Liver (tissue), 8 donors: ENCODE measurements at regions not wholly inside any gene's neighbourhood (a gene's known extent, or its start where the extent isn't known, plus 50 kb on each side); places are given as distances from the start of the nearest gene placed in this dataset.
"Not testable (repeated sequence)": the region's sequence is repeated elsewhere in the genome, so short reads cannot be mapped to it uniquely, and the experiment has no call there.

Experiments
- DNase-seq: peaks from one replicate; pipeline ENCODE4 v3.0.0-alpha.2; 2017; ENCODE audit warnings: low spot score
- H3K27ac ChIP-seq, 2 donors: one replicate each; pipeline ENCODE4 v1.7.0; 2013; ENCODE audit warnings: inconsistent platforms in 2 of 2, low read length in 2 of 2, control low read depth in 1 of 2, low read depth in 1 of 2, mild to moderate bottlenecking in 1 of 2
- H3K27me3 ChIP-seq, 4 donors: one replicate each; pipeline versions ENCODE4 v1.6.1 to v1.7.0; 2013; ENCODE audit warnings: low read length in 3 of 4, inconsistent platforms in 1 of 4, mild to moderate bottlenecking in 1 of 4, moderate library complexity in 1 of 4; ENCODE audit not compliant: control insufficient read depth in 4 of 4, insufficient read depth in 4 of 4
- H3K36me3 ChIP-seq, 4 donors: one replicate each; pipeline versions ENCODE4 v1.6.1 to v1.7.0; 2013; ENCODE audit warnings: low read length in 3 of 4, mild to moderate bottlenecking in 3 of 4, low read depth in 1 of 4, moderate library complexity in 1 of 4; ENCODE audit not compliant: control insufficient read depth in 4 of 4, insufficient read depth in 3 of 4
- H3K4me1 ChIP-seq, 4 donors: one replicate each; pipeline versions ENCODE4 v1.6.1 to v1.7.0; 2013; ENCODE audit warnings: low read length in 3 of 4, mild to moderate bottlenecking in 3 of 4, moderate library complexity in 1 of 4; ENCODE audit not compliant: control insufficient read depth in 4 of 4, insufficient read depth in 4 of 4
- H3K4me3 ChIP-seq, 3 donors: one replicate each; pipeline versions ENCODE4 v1.6.1 to v1.7.0; 2013; ENCODE audit warnings: low read length in 3 of 3, control low read depth in 1 of 3, low read depth in 1 of 3, mild to moderate bottlenecking in 1 of 3
- H3K9ac ChIP-seq, 2 donors: one replicate each; pipeline ENCODE4 v1.7.0; 2013; ENCODE audit warnings: low read length in 2 of 2, mild to moderate bottlenecking in 2 of 2, moderate library complexity in 2 of 2, control low read depth in 1 of 2, low read depth in 1 of 2
- H3K9me3 ChIP-seq, 4 donors: one replicate each; pipeline versions ENCODE4 v1.6.1 to v1.7.0; 2013; ENCODE audit warnings: low read length in 3 of 4; ENCODE audit not compliant: control insufficient read depth in 4 of 4
- FOXA2 ChIP-seq: IDR thresholded peaks from 2 replicates; pipeline ENCODE4 v1.6.1; 2016; ENCODE audit warnings: antibody characterized with exemption
- GABPA ChIP-seq, 2 donors: IDR thresholded peaks in 1 of 2; conservative IDR thresholded peaks in 1 of 2; 2 replicates each; pipeline ENCODE4 v1.6.1; 2016; ENCODE audit warnings: antibody characterized with exemption in 2 of 2, mild to moderate bottlenecking in 1 of 2, moderate library complexity in 1 of 2
- HNF4A ChIP-seq, 2 donors: conservative IDR thresholded peaks; 2 replicates each; pipeline ENCODE4 v1.6.1; 2016; ENCODE audit warnings: antibody characterized with exemption in 2 of 2, mild to moderate bottlenecking in 2 of 2
- HNF4G ChIP-seq: IDR thresholded peaks from 2 replicates; pipeline ENCODE4 v1.6.1; 2016; ENCODE audit warnings: antibody characterized with exemption
- JUND ChIP-seq, 2 donors: IDR thresholded peaks; 2 replicates each; pipeline ENCODE4 v1.6.1; 2016; ENCODE audit warnings: antibody characterized with exemption in 2 of 2
- NR2F2 ChIP-seq: IDR thresholded peaks from 2 replicates; pipeline ENCODE4 v1.6.1; 2016; ENCODE audit warnings: antibody characterized with exemption
- RAD21 ChIP-seq, 2 donors: IDR thresholded peaks; 2 replicates each; pipeline ENCODE4 v1.6.1; 2016; ENCODE audit warnings: antibody characterized with exemption in 2 of 2, mild to moderate bottlenecking in 2 of 2
- SP1 ChIP-seq: IDR thresholded peaks from 2 replicates; pipeline ENCODE4 v1.6.1; 2018; ENCODE audit warnings: antibody characterized with exemption, mild to moderate bottlenecking
- TAF1 ChIP-seq: conservative IDR thresholded peaks from 2 replicates; pipeline ENCODE4 v1.6.1; 2016; ENCODE audit warnings: antibody characterized with exemption, mild to moderate bottlenecking
- YY1 ChIP-seq: IDR thresholded peaks from 2 replicates; pipeline ENCODE4 v1.6.1; 2016; ENCODE audit warnings: antibody characterized with exemption, mild to moderate bottlenecking
- ZBTB33 ChIP-seq: IDR thresholded peaks from 2 replicates; pipeline ENCODE4 v1.6.1; 2016; ENCODE audit warnings: antibody characterized with exemption
- WGBS: extraction: QIAGEN DNeasy Blood & Tissue Kit; methylation state at CpG from one replicate; pipeline ENCODE4 v1.1.7; 2013; 5-methylcytosine and 5-hydroxymethylcytosine counted together
- TF ChIP-seq, protein P1 (sequence below): IDR thresholded peaks from 2 replicates; pipeline ENCODE4 v1.6.1; 2016; ENCODE audit warnings: antibody characterized with exemption
- TF ChIP-seq, protein P2 (sequence below): IDR thresholded peaks from 2 replicates; pipeline ENCODE4 v1.6.1; 2016; ENCODE audit warnings: antibody characterized with exemption, mild to moderate bottlenecking
- TF ChIP-seq, protein P3 (sequence below): fragments of 150-350 bp; IDR thresholded peaks from 2 replicates; pipeline ENCODE4 v1.5.1; 2017; ENCODE audit warnings: improper control_type of control experiment, low read depth, low read length; ENCODE audit not compliant: missing input control
- donor health status: healthy.
- donor health status: healthy.
- donor health status: healthy.
- donor health status: healthy.
- donor health status: healthy.

GRCh38 chr14:92248696-92249095 lies 74.3 kb upstream of the SLC24A4 start:
- Histone ChIP-seq H3K9ac (no peak overlapping the region), H3K9me3 (peaks cover 2 to 6% (median 4%) of the 10 kb centered on the region in 4 donors), H3K27ac (no peak overlapping the region), H3K27me3 (peaks cover 0 to 3% (median 1%) of the 10 kb centered on the region in 4 donors), H3K4me3 (no peak overlapping the region), H3K36me3 (no peaks in the 10 kb centered on the region), H3K4me1 (no peaks in the 10 kb centered on the region)
- TF ChIP-seq JUND (IDR thresholded peaks at IDR 0.05) = no peak
- TF ChIP-seq RAD21 (IDR thresholded peaks at IDR 0.05) = no peak
- no peak for TF ChIP-seq HNF4A (conservative IDR thresholded peaks at IDR 0.05)
- TF ChIP-seq FOXA2 = no peak
- no peak for TF ChIP-seq TAF1
- TF ChIP-seq NR2F2 = no peak
- no peak for TF ChIP-seq YY1
- TF ChIP-seq SP1 = no peak
- TF ChIP-seq HNF4G = no peak
- TF ChIP-seq, protein P1, sequence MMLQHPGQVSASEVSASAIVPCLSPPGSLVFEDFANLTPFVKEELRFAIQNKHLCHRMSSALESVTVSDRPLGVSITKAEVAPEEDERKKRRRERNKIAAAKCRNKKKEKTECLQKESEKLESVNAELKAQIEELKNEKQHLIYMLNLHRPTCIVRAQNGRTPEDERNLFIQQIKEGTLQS = no peak
- TF ChIP-seq, protein P2, sequence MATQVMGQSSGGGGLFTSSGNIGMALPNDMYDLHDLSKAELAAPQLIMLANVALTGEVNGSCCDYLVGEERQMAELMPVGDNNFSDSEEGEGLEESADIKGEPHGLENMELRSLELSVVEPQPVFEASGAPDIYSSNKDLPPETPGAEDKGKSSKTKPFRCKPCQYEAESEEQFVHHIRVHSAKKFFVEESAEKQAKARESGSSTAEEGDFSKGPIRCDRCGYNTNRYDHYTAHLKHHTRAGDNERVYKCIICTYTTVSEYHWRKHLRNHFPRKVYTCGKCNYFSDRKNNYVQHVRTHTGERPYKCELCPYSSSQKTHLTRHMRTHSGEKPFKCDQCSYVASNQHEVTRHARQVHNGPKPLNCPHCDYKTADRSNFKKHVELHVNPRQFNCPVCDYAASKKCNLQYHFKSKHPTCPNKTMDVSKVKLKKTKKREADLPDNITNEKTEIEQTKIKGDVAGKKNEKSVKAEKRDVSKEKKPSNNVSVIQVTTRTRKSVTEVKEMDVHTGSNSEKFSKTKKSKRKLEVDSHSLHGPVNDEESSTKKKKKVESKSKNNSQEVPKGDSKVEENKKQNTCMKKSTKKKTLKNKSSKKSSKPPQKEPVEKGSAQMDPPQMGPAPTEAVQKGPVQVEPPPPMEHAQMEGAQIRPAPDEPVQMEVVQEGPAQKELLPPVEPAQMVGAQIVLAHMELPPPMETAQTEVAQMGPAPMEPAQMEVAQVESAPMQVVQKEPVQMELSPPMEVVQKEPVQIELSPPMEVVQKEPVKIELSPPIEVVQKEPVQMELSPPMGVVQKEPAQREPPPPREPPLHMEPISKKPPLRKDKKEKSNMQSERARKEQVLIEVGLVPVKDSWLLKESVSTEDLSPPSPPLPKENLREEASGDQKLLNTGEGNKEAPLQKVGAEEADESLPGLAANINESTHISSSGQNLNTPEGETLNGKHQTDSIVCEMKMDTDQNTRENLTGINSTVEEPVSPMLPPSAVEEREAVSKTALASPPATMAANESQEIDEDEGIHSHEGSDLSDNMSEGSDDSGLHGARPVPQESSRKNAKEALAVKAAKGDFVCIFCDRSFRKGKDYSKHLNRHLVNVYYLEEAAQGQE = no peak
- TF ChIP-seq GABPA (IDR thresholded peaks at IDR 0.05 in 1 of 2, conservative IDR thresholded peaks at IDR 0.05 in 1 of 2) = no peak
- TF ChIP-seq ZBTB33 = no peak
- TF ChIP-seq, protein P3, sequence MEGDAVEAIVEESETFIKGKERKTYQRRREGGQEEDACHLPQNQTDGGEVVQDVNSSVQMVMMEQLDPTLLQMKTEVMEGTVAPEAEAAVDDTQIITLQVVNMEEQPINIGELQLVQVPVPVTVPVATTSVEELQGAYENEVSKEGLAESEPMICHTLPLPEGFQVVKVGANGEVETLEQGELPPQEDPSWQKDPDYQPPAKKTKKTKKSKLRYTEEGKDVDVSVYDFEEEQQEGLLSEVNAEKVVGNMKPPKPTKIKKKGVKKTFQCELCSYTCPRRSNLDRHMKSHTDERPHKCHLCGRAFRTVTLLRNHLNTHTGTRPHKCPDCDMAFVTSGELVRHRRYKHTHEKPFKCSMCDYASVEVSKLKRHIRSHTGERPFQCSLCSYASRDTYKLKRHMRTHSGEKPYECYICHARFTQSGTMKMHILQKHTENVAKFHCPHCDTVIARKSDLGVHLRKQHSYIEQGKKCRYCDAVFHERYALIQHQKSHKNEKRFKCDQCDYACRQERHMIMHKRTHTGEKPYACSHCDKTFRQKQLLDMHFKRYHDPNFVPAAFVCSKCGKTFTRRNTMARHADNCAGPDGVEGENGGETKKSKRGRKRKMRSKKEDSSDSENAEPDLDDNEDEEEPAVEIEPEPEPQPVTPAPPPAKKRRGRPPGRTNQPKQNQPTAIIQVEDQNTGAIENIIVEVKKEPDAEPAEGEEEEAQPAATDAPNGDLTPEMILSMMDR = no peak
- WGBS = 68% methylated on average over 3 of the region's 3 CpGs
- DNase-seq = no peak

DNA sequence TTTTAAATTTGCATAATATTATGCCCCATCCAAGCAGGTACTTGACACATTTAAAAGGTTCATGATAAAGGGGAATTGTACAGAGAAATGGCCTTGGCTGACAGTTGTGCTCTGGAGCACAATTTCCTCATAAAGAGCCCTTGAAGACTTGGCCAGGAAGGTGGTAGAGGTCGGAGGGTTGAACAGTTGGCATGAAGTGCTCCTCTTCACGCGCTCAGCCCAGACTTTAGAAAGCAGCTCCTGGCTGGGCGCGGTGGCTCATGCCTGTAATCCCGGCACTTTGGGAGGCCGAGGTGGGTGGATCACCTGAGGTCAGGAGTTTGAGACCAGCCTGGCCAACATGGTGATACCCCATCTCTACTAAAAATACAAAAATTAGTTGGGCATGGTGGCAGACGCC lies 72.6 kb upstream of the SLC24A4 start:
- not testable (repeated sequence) for H3K27me3 ChIP-seq, H3K9me3 ChIP-seq, H3K27ac ChIP-seq, H3K9ac ChIP-seq, DNase-seq, H3K4me3 ChIP-seq, H3K4me1 ChIP-seq, H3K36me3 ChIP-seq
- WGBS = 76% methylated on average over 8 of the region's 8 CpGs
